Pancreas (tissue), 10 donors: ENCODE measurements at regions not wholly inside any gene's neighbourhood (a gene's known extent, or its start where the extent isn't known, plus 50 kb on each side); places are given as distances from the start of the nearest gene placed in this dataset.

ENCODE experiments used
- ATAC-seq, 4 donors: fragments of 200-7000 bp; cut with Tn5 transposase; one replicate each; pipeline versions ENCODE4 v1.8.0 to v1.9.1; 2020; ENCODE audit warnings: mild to moderate bottlenecking in 4 of 4, moderate library complexity in 4 of 4
- DNase-seq, 6 donors: peaks; one replicate each; pipeline ENCODE4 v3.0.0-alpha.2; 2020
- FAIRE-seq: peaks from 2 replicates; lab custom pipeline; 2012; peaks lifted over from hg19 to GRCh38; lab: Jason Lieb, UNC
- H3K27ac ChIP-seq, 4 donors: fragments of 200-600 bp; sonication (generic); 1 replicate in 3 of 4; 2 replicates in 1 of 4; pipeline versions ENCODE4 v1.5.0 to v1.8.0; 2020
- H3K27me3 ChIP-seq, 4 donors: fragments of 200-600 bp; one replicate each; pipeline ENCODE4 v1.8.0; 2021
- H3K36me3 ChIP-seq, 3 donors: fragments of 200-600 bp; sonication (generic) in 1 of 3; one replicate each; pipeline versions ENCODE4 v1.5.0 to v1.8.0; 2020 to 2021
- H3K4me1 ChIP-seq, 3 donors: fragments of 200-600 bp; one replicate each; pipeline ENCODE4 v1.8.0; 2021
- H3K4me3 ChIP-seq, 4 donors: fragments of 200-600 bp; sonication (generic) in 2 of 4; one replicate each; pipeline versions ENCODE4 v1.5.0 to v1.8.0; 2020 to 2021
- H3K9me3 ChIP-seq, 4 donors: fragments of 200-600 bp; one replicate each; pipeline ENCODE4 v1.8.0; 2021
- CTCF ChIP-seq, 4 donors: fragments of 200-600 bp; sonication (generic) in 3 of 4; IDR thresholded peaks; one replicate each; pipeline versions ENCODE4 v1.5.0 to v1.8.0; 2021; ENCODE audit warnings: antibody characterized with exemption in 4 of 4
- WGBS, 2 donors: extraction: QIAGEN DNeasy Blood & Tissue Kit; methylation state at CpG; one replicate each; pipeline ENCODE4 v1.1.7; 2013; 5-methylcytosine and 5-hydroxymethylcytosine counted together
- intact Hi-C, 3 donors: fragments of 100-400 bp; cut with DNase I; formaldehyde crosslinking; loops; one replicate each; pipeline versions ENCODE4 v1.11.1 to v1.14.2; 2022
- donor health status: healthy with polysubstance abuse.
- donor health status: DM: no; HTN: no; CAD: no; lungs with moderate emphysema.
- donor health status: DM: no; HTN: no; CAD: no.
- donor health status: control.
- donor health status: control.
- donor health status: Bipolar disorder and iron deficiency.
- donor health status: DM: yes; HTN: yes; CAD: no.
- donor health status: DM: no; HTN: no; CAD: no.
- donor health status: DM: no; HTN: no; CAD: no.
- donor health status: DM: yes; HTN: yes; CAD: no.

- Histone ChIP-seq H3K36me3 (no peaks in the 10 kb centered on the region), H3K9me3 (no peaks in the 10 kb centered on the region), H3K27ac (no peak overlapping the region), H3K4me3 (no peak overlapping the region), H3K4me1 (no peaks in the 10 kb centered on the region), H3K27me3 (no peaks in the 10 kb centered on the region)
- DNase-seq: no peak
- WGBS, 2 donors: 91 to 100% methylated on average over 2 of the region's 2 CpGs
- FAIRE-seq: no peak
- TF ChIP-seq CTCF (IDR thresholded peaks at IDR 0.05): no peak
- ATAC-seq: no peak
- intact Hi-C loops: no loop called here
Measured at GRCh38 chr15:45884289-45884688, 249.5 kb downstream of the SQOR start.

GRCh38 chr15:45884755-45885445 is 250.1 kb downstream of the SQOR start:
- Histone ChIP-seq H3K9me3 (no peaks in the 10 kb centered on the region), H3K4me3 (no peak overlapping the region), H3K36me3 (no peaks in the 10 kb centered on the region), H3K27ac (no peak overlapping the region), H3K4me1 (no peaks in the 10 kb centered on the region), H3K27me3 (no peaks in the 10 kb centered on the region)
- peak in 1 of 4 donors; percentile 51 for ATAC-seq
- no peak for TF ChIP-seq CTCF (IDR thresholded peaks at IDR 0.05)
- no peak for FAIRE-seq
- WGBS, 2 donors: 33 to 40% methylated on average over 6 of the region's 6 CpGs
- intact Hi-C loops: no loop called here
- DNase-seq: peak in 3 of 6 donors; percentile 15 to 41 (median 17)

- H3K9me3 ChIP-seq: no peaks in the 10 kb centered on the region
- H3K27ac ChIP-seq: no peak overlapping the region
- ATAC-seq: no peak
- intact Hi-C loops: no loop called here
- TF ChIP-seq CTCF (IDR thresholded peaks at IDR 0.05): no peak
- no peak overlapping the region for H3K4me3 ChIP-seq
- no peak for FAIRE-seq
- no peaks in the 10 kb centered on the region for H3K27me3 ChIP-seq
- 97 to 98% methylated on average over 21 of the region's 21 CpGs for WGBS, 2 donors
- H3K36me3 ChIP-seq: no peaks in the 10 kb centered on the region
- DNase-seq: peak in 1 of 6 donors; percentile 53
- H3K4me1 ChIP-seq: no peaks in the 10 kb centered on the region
Measured at GRCh38 chr15:45885801-45886200, 251.0 kb downstream of the SQOR start.

GRCh38 chr15:45891766-45892165 is 256.9 kb downstream of the SQOR start:
- peak; percentile 89 to 98 (median 94) for ATAC-seq
- peak in 4 of 6 donors; percentile 22 to 54 (median 26) for DNase-seq
- intact Hi-C loops: no loop called here
- no peak for TF ChIP-seq CTCF (IDR thresholded peaks at IDR 0.05)
- WGBS, 2 donors: 19 to 20% methylated on average over 2 of the region's 2 CpGs
- Histone ChIP-seq H3K9me3 (no peaks in the 10 kb centered on the region), H3K27ac (no peak overlapping the region), H3K4me3 (no peak overlapping the region), H3K4me1 (peaks cover 0 to 9% (median 5%) of the 10 kb centered on the region in 3 donors), H3K36me3 (no peaks in the 10 kb centered on the region), H3K27me3 (no peaks in the 10 kb centered on the region)
- FAIRE-seq: no peak

GRCh38 chr15:45892182-45892581 is 257.4 kb downstream of the SQOR start:
- no peaks in the 10 kb centered on the region for H3K9me3 ChIP-seq
- no peak overlapping the region for H3K27ac ChIP-seq
- no peak overlapping the region for H3K4me3 ChIP-seq
- H3K36me3 ChIP-seq: no peaks in the 10 kb centered on the region
- H3K27me3 ChIP-seq: no peaks in the 10 kb centered on the region
- 44 to 70% methylated on average over 3 of the region's 3 CpGs for WGBS, 2 donors
- H3K4me1 ChIP-seq: peaks cover 0 to 9% (median 5%) of the 10 kb centered on the region in 3 donors
- FAIRE-seq (no peak), DNase-seq (no peak), ATAC-seq (peak; percentile 38 to 64 (median 43))
- intact Hi-C loops: no loop called here
- no peak for TF ChIP-seq CTCF (IDR thresholded peaks at IDR 0.05)
